ENCODE measurements at regions not wholly inside any gene's neighbourhood (a gene's known extent, or its start where the extent isn't known, plus 50 kb on each side); places are given as distances from the start of the nearest gene placed in this dataset.
"Not testable (repeated sequence)": the region's sequence is repeated elsewhere in the genome, so short reads cannot be mapped to it uniquely, and the experiment has no call there.

DNA sequence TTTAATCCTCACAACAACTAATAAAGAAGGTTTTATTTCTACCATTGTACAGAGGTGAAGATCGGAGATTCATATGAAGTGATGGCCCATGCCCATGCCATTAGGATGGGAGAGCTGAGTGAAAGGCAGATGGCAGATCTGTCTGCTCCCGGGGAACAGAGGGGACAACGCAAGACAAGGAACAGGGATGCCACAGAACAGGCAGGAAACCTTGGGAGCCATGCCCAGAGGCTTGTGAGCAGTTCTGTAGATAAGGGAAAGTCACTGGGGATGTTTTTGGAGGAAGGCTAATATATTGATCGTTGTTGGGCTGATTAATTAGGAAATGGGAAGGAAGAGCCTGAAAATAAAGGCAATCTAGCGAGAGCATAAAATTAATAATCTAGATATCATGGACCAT is 73.1 kb upstream of the ITGB1 start:
- H3K36me3 ChIP-seq (ENCODE audit: low read depth, low read length), result no peaks in the 10 kb centered on the region
- H2AFZ ChIP-seq (ENCODE audit: low read length), result no peak overlapping the region
- peaks cover 7% of the 10 kb centered on the region for H3F3A ChIP-seq (ENCODE audit: low read length, unreplicated experiment)
- CTCF ChIA-PET, result interaction anchor here (1.3 kb wide), 1 partner anchor 125 kb away, joined by 4 read pairs; no protein-coding TSS in a partner anchor
- no peaks in the 10 kb centered on the region for H3K27me3 ChIP-seq (ENCODE audit: low read length)
- no peak overlapping the region for H3K27ac ChIP-seq (ENCODE audit: low read length)
- H3K9ac ChIP-seq (ENCODE audit: low read length), result no peak overlapping the region
- DNase-seq, result no peak
- no peaks in the 10 kb centered on the region for H3K9me3 ChIP-seq (ENCODE audit: low read length)
- ATAC-seq, result no peak
- H3K79me2 ChIP-seq (ENCODE audit: low read length), result no peaks in the 10 kb centered on the region
- no TSS peak for BruUV-seq (replicated peaks)
- intact Hi-C loops (cut with micrococcal nuclease), result loop anchor here (5.0 kb wide), 1 partner anchor 81 kb away; no protein-coding TSS in a partner anchor
- H3K4me1 ChIP-seq (ENCODE audit: insufficient read depth, low read length), result peaks cover 20% of the 10 kb centered on the region
- no peak overlapping the region for H3K4me2 ChIP-seq (ENCODE audit: low read length)
- H3K4me3 ChIP-seq (ENCODE audit: low read length), result no peak overlapping the region
- TF ChIP-seq, protein P1, sequence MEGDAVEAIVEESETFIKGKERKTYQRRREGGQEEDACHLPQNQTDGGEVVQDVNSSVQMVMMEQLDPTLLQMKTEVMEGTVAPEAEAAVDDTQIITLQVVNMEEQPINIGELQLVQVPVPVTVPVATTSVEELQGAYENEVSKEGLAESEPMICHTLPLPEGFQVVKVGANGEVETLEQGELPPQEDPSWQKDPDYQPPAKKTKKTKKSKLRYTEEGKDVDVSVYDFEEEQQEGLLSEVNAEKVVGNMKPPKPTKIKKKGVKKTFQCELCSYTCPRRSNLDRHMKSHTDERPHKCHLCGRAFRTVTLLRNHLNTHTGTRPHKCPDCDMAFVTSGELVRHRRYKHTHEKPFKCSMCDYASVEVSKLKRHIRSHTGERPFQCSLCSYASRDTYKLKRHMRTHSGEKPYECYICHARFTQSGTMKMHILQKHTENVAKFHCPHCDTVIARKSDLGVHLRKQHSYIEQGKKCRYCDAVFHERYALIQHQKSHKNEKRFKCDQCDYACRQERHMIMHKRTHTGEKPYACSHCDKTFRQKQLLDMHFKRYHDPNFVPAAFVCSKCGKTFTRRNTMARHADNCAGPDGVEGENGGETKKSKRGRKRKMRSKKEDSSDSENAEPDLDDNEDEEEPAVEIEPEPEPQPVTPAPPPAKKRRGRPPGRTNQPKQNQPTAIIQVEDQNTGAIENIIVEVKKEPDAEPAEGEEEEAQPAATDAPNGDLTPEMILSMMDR (conservative IDR thresholded peaks at IDR 0.05; ENCODE audit: low read depth, low read length), result no peak
- TF ChIP-seq EZH2 (IDR thresholded peaks at IDR 0.05; ENCODE audit: low read length, unreplicated experiment) (no peak), EZH2phosphoT487 (IDR thresholded peaks at IDR 0.05; ENCODE audit: borderline replicate concordance, low read length) (no peak)
- H4K20me1 ChIP-seq (ENCODE audit: low read length), result no peaks in the 10 kb centered on the region
- POLR2A ChIA-PET (ENCODE audit: unreplicated experiment), result no interaction called here
- no peaks in the 10 kb centered on the region for H3K9me2 ChIP-seq (replicated peaks; ENCODE audit: low read length)

DNA sequence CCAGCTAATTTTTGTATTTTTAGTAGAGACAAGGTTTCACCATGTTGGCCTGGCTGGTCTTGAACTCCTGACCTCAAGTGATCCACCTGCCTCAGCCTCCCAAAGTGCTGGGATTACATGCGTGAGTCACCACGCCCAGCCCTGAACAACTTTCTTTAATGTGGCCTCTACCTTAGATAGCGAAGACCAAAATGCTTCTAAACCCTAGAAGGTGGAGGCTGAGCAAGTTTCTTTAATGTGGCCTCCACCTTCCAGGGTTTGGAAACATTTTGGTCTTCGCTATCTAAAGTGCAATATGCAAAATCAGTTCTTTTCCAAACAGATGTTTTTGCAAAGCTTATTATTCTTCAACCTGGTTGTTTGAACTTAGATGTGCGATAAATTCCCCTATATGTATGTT is 70.5 kb upstream of the ITGB1 start:
- H3K79me2 ChIP-seq (ENCODE audit: low read length); BruUV-seq (replicated peaks); H3K27ac ChIP-seq (ENCODE audit: low read length); ATAC-seq; intact Hi-C loops (cut with micrococcal nuclease); H3K9ac ChIP-seq (ENCODE audit: low read length); H3K4me2 ChIP-seq (ENCODE audit: low read length); H3K27me3 ChIP-seq (ENCODE audit: low read length); H3F3A ChIP-seq (ENCODE audit: low read length, unreplicated experiment); H4K20me1 ChIP-seq (ENCODE audit: low read length); H2AFZ ChIP-seq (ENCODE audit: low read length); H3K9me3 ChIP-seq (ENCODE audit: low read length); CTCF ChIA-PET; H3K9me2 ChIP-seq (replicated peaks; ENCODE audit: low read length); H3K4me3 ChIP-seq (ENCODE audit: low read length); POLR2A ChIA-PET (ENCODE audit: unreplicated experiment); DNase-seq; H3K36me3 ChIP-seq (ENCODE audit: low read depth, low read length): not testable (repeated sequence)
- peaks cover 20% of the 10 kb centered on the region for H3K4me1 ChIP-seq (ENCODE audit: insufficient read depth, low read length)

DNA sequence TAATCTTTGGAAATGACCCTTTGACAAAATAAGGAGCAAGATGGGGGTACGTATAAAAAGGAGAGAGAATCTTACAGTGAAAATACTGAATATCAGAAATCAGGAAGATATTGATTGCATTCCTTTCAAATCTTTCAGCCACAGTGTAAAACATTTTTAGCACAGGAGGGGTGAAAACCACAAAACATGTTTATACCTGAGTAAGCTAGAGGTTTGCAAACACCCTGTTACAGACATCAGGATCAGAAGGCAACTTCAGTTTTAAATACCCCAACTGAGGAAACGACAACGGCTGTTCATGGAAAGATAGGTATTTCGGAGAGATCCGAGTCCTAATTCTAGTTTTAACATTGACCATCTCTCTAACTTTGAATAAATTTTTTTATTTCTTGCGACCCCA is 69.1 kb upstream of the ITGB1 start:
- Histone ChIP-seq H2AFZ (ENCODE audit: low read length) (no peak overlapping the region), H4K20me1 (ENCODE audit: low read length) (no peaks in the 10 kb centered on the region), H3K36me3 (ENCODE audit: low read depth, low read length) (no peaks in the 10 kb centered on the region), H3K4me3 (ENCODE audit: low read length) (no peak overlapping the region), H3K27ac (ENCODE audit: low read length) (no peak overlapping the region), H3K79me2 (ENCODE audit: low read length) (no peaks in the 10 kb centered on the region), H3K4me1 (ENCODE audit: insufficient read depth, low read length) (peaks cover 7% of the 10 kb centered on the region), H3K9me3 (ENCODE audit: low read length) (no peaks in the 10 kb centered on the region), H3K9ac (ENCODE audit: low read length) (no peak overlapping the region), H3K4me2 (ENCODE audit: low read length) (no peak overlapping the region), H3F3A (ENCODE audit: low read length, unreplicated experiment) (no peaks in the 10 kb centered on the region), H3K27me3 (ENCODE audit: low read length) (no peaks in the 10 kb centered on the region), H3K9me2 (replicated peaks; ENCODE audit: low read length) (no peaks in the 10 kb centered on the region)
- ChIA-PET CTCF (no interaction called here), POLR2A (ENCODE audit: unreplicated experiment) (no interaction called here)
- TF ChIP-seq, protein P1 (conservative IDR thresholded peaks at IDR 0.05; ENCODE audit: low read depth, low read length), result no peak
- TF ChIP-seq EZH2phosphoT487 (IDR thresholded peaks at IDR 0.05; ENCODE audit: borderline replicate concordance, low read length) (no peak), EZH2 (IDR thresholded peaks at IDR 0.05; ENCODE audit: low read length, unreplicated experiment) (no peak)
- DNase-seq, result no peak
- ATAC-seq, result no peak
- intact Hi-C loops (cut with micrococcal nuclease), result no loop called here
- BruUV-seq (replicated peaks), result no TSS peak
